NCI-H2081 treated with DMSO at 0.1 percent for 48 hours (cell line): ENCODE measurements at regions not wholly inside any gene's neighbourhood (a gene's known extent, or its start where the extent isn't known, plus 50 kb on each side); places are given as distances from the start of the nearest gene placed in this dataset.
"Not testable (repeated sequence)": the region's sequence is repeated elsewhere in the genome, so short reads cannot be mapped to it uniquely, and the experiment has no call there.

ENCODE experiments used
- DNase-seq: peaks from one replicate; lab custom pipeline; 2025; lab: John Stamatoyannopoulos, UW

GRCh38 chr16:66173796-66174195 is 192.7 kb upstream of the CDH5 start:
- not testable (repeated sequence) for DNase-seq

DNA sequence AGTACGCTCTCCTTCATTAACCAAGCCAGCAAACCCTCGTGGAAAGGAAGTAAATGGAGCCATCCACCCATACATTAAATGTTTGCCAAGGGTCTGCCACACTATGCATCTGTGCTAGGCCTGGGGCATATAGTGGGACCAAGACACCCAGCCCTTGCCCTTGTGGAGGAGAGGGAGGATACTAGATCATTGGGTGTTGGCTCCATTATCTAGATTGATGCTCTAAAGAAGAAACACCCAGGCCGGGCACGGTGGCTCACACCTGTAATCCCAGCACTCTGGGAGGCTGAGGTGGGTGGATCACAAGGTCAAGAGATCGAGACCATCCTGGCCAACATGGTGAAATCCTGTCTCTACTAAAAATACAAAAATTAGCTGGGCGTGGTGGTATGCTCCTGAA is 193.3 kb upstream of the CDH5 start:
- DNase-seq = not testable (repeated sequence)

GRCh38 chr16:66172463-66172862 is 194.0 kb upstream of the CDH5 start:
- no peak for DNase-seq

- DNase-seq = no peak
Measured at GRCh38 chr16:66171578-66171977, 194.9 kb upstream of the CDH5 start.

GRCh38 chr16:66170989-66171388 is 195.5 kb upstream of the CDH5 start:
- DNase-seq = no peak

DNA sequence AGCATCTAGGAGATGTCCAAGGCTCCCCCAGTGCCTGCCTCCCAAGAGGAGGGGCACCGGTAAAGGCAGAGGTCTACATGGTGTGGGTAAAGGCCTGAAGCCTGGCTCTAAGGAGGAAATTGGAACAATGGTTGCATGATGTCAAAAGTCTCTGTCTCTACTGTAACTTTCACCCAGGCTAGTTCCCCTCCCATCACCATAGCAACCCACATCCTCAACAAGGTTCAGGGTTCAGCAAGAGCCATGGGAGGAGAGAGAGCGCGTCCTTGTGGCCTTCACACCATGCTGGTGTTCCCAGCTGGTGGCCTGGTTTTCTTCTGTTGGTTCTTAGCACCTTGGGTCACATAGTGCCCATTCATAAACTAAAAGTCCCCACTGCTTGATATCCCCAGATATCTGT is 196.7 kb upstream of the CDH5 start:
- no peak for DNase-seq

DNA sequence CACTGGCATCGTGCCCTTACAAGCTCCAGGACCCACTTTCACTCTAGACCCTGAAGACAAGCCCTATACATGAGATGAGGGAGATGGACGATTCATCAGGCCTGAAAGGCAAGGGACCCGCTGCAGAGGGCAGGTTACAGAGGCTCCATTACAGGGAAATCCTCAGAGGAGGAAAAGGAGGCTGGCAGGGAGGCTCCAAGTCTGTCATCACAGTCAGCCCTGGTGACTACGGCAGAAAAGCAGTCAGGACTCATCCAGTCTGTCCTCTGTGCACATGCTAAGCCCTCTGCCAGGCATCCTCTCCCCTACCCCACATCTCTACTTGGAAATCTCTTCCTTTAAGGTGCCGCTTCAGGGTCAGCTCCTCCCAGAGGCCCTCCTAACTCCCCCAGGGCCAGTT is 197.7 kb upstream of the CDH5 start:
- no peak for DNase-seq

DNA sequence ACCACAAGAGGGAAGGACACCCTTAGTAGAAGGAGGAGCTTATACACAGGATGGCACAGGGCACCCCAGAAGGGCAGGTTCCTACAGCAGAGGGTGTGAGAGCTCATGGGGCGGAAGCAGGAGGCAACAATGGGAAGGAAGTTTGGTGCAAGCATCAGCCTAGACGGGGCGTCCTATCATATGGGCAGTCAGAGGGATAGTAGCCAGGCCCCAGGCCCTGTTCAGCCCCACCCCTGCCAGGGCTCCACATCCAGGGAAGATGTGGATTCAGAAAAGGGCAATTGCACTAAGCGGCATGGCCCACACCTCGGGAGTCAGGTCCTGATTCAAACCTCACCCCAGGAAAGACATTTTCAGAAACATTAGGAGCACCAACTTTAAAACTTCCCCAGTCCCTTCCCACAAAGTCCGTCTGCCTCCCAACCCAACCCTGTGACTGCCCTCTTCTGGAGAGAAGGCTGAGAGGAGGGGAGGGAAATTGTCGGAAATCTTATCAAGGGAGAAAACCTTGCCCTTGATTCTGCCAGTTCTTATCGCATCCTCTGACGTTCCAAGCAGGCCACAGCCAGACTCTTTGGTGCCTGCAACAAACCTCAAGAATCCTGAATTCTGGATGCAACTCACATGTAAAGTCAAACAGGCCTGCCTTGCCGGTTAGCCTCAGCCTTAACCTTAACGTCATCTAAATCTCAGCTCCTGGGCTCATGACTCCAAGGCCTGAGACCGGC is 198.8 kb upstream of the CDH5 start:
- no peak for DNase-seq

DNA sequence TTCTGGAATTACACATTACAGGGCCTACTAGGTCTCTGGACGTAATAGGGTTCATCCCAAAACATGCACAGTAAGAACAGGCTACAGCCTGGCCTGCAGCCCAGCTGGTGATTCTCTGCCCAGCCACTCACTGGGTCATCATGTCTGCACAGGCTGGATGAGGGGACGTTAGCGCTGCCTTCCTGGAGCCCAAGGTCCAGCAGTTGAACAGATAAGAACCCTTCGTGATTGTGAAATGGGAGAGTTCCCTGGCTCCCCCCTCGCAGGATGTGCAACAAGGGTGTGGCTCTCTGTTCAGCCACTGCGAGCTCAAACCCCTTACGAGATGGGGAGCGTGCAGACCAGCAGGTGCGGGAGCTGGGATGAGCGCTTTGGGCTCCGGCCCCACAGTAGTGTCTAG is 200.0 kb upstream of the CDH5 start:
- no peak for DNase-seq

GRCh38 chr16:66165879-66166278 is 200.6 kb upstream of the CDH5 start:
- DNase-seq = no peak

- no peak for DNase-seq
Measured at GRCh38 chr16:66164581-66165247, 201.8 kb upstream of the CDH5 start.

DNA sequence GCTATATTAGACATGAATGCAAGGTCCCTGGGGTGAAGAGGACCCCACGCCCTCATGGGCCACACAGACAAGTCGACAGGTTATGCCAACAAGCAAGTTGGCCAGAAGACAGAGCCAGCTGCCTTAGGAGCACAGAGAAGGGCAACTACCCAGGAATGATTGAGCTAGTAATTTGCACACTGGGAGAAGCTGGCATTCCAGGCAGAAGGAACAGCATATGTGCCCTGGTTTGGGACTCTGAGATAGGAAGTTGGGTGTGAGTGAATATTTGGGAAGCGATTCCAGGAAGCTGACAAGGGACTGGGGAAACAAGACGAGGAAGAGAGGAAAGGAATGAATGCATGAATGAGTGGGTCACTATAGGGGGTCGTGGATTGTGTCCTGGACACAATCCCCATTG is 203.7 kb upstream of the CDH5 start:
- DNase-seq = no peak

DNA sequence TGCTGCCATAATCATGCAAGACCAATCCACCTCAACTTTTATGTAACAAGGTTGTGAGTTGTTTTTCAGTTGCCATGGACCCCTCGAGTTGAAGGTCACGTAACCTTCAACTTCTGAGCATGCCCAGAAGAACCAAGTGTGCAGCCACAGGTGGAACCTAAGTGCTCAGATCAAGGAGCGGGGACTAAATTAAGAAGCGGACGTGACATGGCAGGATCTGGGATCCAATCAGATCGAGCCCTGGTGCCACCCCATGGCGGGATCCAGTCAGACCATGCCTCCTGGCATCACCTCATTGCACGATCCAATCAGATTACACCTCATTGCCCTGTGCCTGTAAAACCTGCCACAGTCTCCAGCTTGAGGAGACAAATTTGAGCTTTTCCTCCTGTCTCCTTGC is 204.5 kb upstream of the CDH5 start:
- no peak for DNase-seq

GRCh38 chr16:66161269-66161668 is 205.2 kb upstream of the CDH5 start:
- DNase-seq = no peak

- no peak for DNase-seq
Measured at GRCh38 chr16:66159987-66160386, 206.5 kb upstream of the CDH5 start.

DNA sequence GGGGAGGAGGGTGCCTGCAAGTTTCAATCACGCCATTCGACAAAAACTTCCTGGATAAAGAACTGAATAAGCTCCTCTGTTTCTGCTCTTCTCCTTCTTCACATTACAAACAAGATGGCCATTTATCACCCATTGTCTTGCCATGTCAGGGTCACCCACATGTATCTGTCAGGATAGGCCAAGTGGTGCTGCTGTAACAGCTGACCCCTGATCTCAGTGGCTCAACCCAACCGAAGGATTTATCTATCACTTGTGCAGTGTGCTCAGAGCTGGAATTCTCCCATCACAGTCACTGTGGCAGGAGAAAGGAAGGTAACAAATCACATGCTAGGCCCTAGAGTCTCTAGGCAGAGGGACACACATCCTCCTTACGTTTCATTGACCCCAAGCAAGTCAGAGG is 210.0 kb upstream of the CDH5 start:
- DNase-seq = no peak

DNA sequence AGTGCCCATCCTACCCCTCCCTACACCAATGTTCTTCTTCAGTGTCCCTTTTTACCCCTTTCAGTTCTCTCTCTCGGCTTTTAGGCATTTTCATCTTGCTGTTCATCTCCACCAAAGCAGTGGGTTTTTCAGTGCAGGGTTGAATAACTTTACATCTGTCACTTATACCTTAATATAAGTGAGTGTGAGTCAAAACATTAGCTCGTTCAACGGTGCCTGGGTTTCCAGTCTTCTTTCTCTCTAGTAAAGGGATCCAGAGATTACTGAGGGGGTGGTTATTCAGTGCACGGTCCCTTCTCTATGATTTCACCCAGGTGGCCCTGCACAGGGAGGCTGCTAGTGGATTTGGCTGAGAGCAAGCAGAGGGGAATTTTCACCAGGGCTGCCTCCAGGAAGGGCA is 210.6 kb upstream of the CDH5 start:
- DNase-seq = no peak

- no peak for DNase-seq
Measured at GRCh38 chr16:66154801-66155200, 211.7 kb upstream of the CDH5 start.

DNA sequence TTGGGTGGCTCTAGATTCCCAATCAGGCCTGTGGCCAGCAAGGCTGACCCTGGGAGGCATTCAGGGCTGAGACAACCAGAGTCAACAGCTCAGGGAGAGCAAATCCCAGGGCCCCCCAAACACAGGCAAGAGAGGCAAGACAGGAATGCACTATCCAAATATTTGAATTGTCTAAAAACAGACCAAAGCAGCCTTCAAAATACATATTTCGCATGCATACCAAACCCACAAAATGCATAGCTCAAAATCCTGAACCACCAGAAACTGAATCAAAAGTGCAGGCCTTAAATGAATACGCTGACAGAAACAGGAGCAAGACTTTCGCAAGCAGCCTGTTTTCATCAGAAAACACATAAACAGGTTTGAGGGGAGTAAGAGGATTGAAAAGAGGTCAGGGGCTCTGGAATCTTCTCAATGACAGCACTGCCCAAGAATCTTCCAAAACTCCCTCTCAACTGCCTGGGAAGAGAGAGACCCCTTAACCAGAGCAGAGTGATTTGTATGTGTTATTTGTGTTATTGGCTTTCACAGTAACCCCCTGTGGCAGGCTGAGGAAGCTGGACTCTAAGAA is 213.6 kb upstream of the CDH5 start:
- no peak for DNase-seq

DNA sequence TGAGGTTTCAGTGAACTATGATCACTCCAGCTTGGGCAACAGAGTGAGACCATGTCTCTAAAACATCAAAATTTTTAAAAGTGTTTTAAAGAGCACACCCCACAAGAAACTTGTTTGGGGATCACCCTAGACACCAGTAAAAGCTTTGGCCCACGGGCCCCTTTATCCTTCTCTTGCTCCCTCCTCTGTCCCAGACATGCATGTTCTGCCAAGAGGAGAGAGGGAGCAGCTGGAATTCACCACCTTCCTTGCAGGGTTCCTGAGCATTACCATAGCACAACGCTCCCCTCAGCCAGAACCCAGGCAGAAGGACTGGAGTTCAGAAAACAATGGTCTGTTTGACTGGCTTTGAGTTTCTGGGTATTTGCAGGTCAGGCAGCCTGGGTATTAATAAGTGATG is 214.3 kb upstream of the CDH5 start:
- no peak for DNase-seq

GRCh38 chr16:66150698-66151482 is 215.6 kb upstream of the CDH5 start:
- no peak for DNase-seq

DNA sequence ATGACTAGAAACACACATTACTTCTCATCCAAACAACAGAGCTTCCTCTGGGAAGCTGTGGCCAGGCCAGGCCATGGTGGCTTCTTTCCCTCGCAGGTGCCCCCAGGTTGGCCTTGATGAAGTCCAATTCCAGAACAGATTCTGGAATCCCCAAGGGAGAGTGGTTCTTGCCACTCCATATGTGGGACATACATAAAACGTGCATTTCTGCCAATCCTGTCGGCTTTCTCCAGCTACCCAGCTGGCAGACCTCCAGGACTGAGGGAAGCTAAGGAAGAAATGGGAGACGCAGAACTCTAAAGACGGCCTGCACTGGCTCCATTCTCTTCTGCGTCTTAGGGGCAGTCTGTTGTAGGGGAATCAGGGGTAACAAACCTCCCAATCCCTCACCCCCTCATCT is 219.2 kb upstream of the CDH5 start:
- DNase-seq = no peak

DNA sequence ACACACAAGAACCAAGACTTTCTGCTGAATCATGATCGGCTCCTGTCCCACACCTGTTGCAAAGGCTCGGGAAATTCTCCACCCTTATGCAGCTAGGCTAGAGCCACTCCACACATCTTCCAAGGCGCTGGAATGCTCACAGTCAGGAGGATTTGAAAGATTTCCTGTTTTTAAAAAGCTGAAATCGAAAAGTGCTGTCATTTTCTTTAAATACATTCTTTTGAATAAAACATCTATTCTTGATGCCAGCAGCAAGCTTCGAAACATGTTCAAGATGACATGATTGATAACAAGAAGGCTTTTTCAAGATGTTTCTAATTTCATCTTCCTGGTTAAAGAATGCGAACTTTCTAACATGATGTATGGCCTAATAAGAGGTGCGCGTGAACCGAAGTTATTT is 219.7 kb upstream of the CDH5 start:
- DNase-seq = no peak
